Smooth muscle cell (in vitro differentiated cells): ENCODE measurements at regions not wholly inside any gene's neighbourhood (a gene's known extent, or its start where the extent isn't known, plus 50 kb on each side); places are given as distances from the start of the nearest gene placed in this dataset.

ENCODE experiments used
- DNase-seq: peaks from one replicate; lab custom pipeline; 2025; ENCODE audit not compliant: unreplicated experiment; lab: John Stamatoyannopoulos, UW
- H2AFZ ChIP-seq: fragments of 200-600 bp; sonication (generic); 2 replicates; pipeline ENCODE4 v1.6.0; 2016; ENCODE audit warnings: antibody characterized with exemption, low read depth, mild to moderate bottlenecking
- H3F3A ChIP-seq: fragments of 200-600 bp; sonication (generic); 2 replicates; pipeline ENCODE4 v1.6.0; 2017; ENCODE audit warnings: antibody characterized with exemption, low read depth
- H3K27ac ChIP-seq: fragments of 200-600 bp; sonication (generic); 2 replicates; pipeline ENCODE4 v1.5.1; 2016; ENCODE audit warnings: low read depth, mild to moderate bottlenecking
- H3K27me3 ChIP-seq: fragments of 200-600 bp; sonication (generic); 2 replicates; pipeline ENCODE4 v1.6.1; 2016; ENCODE audit warnings: low read depth, mild to moderate bottlenecking
- H3K36me3 ChIP-seq: fragments of 200-600 bp; sonication (generic); 2 replicates; pipeline ENCODE4 v1.5.1; 2016; ENCODE audit warnings: low read depth
- H3K4me1 ChIP-seq: fragments of 200-600 bp; sonication (generic); 2 replicates; pipeline ENCODE4 v1.5.1; 2016; ENCODE audit warnings: low read depth
- H3K4me2 ChIP-seq: fragments of 200-600 bp; sonication (generic); 2 replicates; pipeline ENCODE4 v1.6.0; 2016; ENCODE audit warnings: mild to moderate bottlenecking
- H3K4me3 ChIP-seq: fragments of 200-600 bp; sonication (generic); 2 replicates; pipeline ENCODE4 v1.5.1; 2016; ENCODE audit warnings: mild to moderate bottlenecking
- H3K79me2 ChIP-seq: fragments of 200-600 bp; sonication (generic); 2 replicates; pipeline ENCODE4 v1.6.0; 2016; ENCODE audit warnings: low read depth, mild to moderate bottlenecking
- H3K9ac ChIP-seq: fragments of 200-600 bp; sonication (generic); 2 replicates; pipeline ENCODE4 v1.6.0; 2016; ENCODE audit warnings: low read depth
- H3K9me3 ChIP-seq: fragments of 200-600 bp; sonication (generic); replicated peaks from 2 replicates; pipeline ENCODE4 v1.5.1; 2016; ENCODE audit warnings: low read depth
- H4K20me1 ChIP-seq: fragments of 200-600 bp; sonication (generic); 2 replicates; pipeline ENCODE4 v1.6.0; 2016; ENCODE audit warnings: low read depth
- CTCF ChIP-seq: fragments of 200-600 bp; sonication (generic); IDR thresholded peaks from 2 replicates; pipeline ENCODE4 v1.5.1; 2017; ENCODE audit warnings: borderline replicate concordance, mild to moderate bottlenecking, antibody characterized with exemption; ENCODE audit not compliant: insufficient read depth, poor library complexity, severe bottlenecking
- WGBS: methylation state at CpG from one replicate; pipeline ENCODE4 v1.1.7; 2016; ENCODE audit warnings: low lambda C conversion rate; 5-methylcytosine and 5-hydroxymethylcytosine counted together

GRCh38 chr1:56429288-56429687, 150.1 kb downstream of the PLPP3 start:
- H3K36me3 ChIP-seq, result no peaks in the 10 kb centered on the region
- no peaks in the 10 kb centered on the region for H3F3A ChIP-seq
- H3K4me1 ChIP-seq, result peaks cover 19% of the 10 kb centered on the region
- no peak overlapping the region for H3K4me2 ChIP-seq
- H3K9ac ChIP-seq, result no peak overlapping the region
- H3K79me2 ChIP-seq, result no peaks in the 10 kb centered on the region
- DNase-seq, result no peak
- H3K4me3 ChIP-seq, result no peak overlapping the region
- TF ChIP-seq CTCF, result no peak
- no peaks in the 10 kb centered on the region for H3K27me3 ChIP-seq
- 33% methylated on average over 2 of the region's 2 CpGs for WGBS
- no peak overlapping the region for H2AFZ ChIP-seq
- no peak overlapping the region for H3K27ac ChIP-seq
- no peaks in the 10 kb centered on the region for H3K9me3 ChIP-seq
- no peaks in the 10 kb centered on the region for H4K20me1 ChIP-seq

- Histone ChIP-seq H3F3A (no peaks in the 10 kb centered on the region), H3K36me3 (no peaks in the 10 kb centered on the region), H3K9ac (no peak overlapping the region), H3K9me3 (no peaks in the 10 kb centered on the region), H2AFZ (no peak overlapping the region), H3K4me1 (peaks cover 12% of the 10 kb centered on the region), H3K79me2 (no peaks in the 10 kb centered on the region), H4K20me1 (no peaks in the 10 kb centered on the region), H3K27ac (no peak overlapping the region), H3K4me3 (no peak overlapping the region), H3K27me3 (no peaks in the 10 kb centered on the region), H3K4me2 (no peak overlapping the region)
- DNase-seq, result no peak
- WGBS, result 100% methylated on average over 1 of the region's 1 CpG
- TF ChIP-seq CTCF, result no peak
Measured at GRCh38 chr1:56426587-56427381, 152.6 kb downstream of the PLPP3 start.

- no peaks in the 10 kb centered on the region for H3K79me2 ChIP-seq
- H3K4me2 ChIP-seq, result no peak overlapping the region
- peaks cover 12% of the 10 kb centered on the region for H3K4me1 ChIP-seq
- H3K4me3 ChIP-seq, result no peak overlapping the region
- no peaks in the 10 kb centered on the region for H3F3A ChIP-seq
- H3K27me3 ChIP-seq, result no peaks in the 10 kb centered on the region
- H4K20me1 ChIP-seq, result no peaks in the 10 kb centered on the region
- no peak overlapping the region for H3K9ac ChIP-seq
- no peaks in the 10 kb centered on the region for H3K36me3 ChIP-seq
- no peak overlapping the region for H2AFZ ChIP-seq
- no peak for DNase-seq
- 95% methylated on average over 3 of the region's 3 CpGs for WGBS
- H3K9me3 ChIP-seq, result no peaks in the 10 kb centered on the region
- no peak for TF ChIP-seq CTCF
- H3K27ac ChIP-seq, result no peak overlapping the region
Measured at GRCh38 chr1:56425494-56426037, 153.8 kb downstream of the PLPP3 start.
